HG03378 (cell line): ENCODE measurements at regions not wholly inside any gene's neighbourhood (a gene's known extent, or its start where the extent isn't known, plus 50 kb on each side); places are given as distances from the start of the nearest gene placed in this dataset.

Experiments used
- ATAC-seq: cut with Tn5 transposase; IDR thresholded peaks from one replicate; pipeline ENCODE4 v1.9.1; 2021; ENCODE audit warnings: mild to moderate bottlenecking, moderate library complexity; ENCODE audit not compliant: unreplicated experiment

- ATAC-seq = no peak
Measured at GRCh38 chr22:48603621-48604320, 1223.9 kb downstream of the BRD1 start.

GRCh38 chr22:48602805-48603518 is 1224.7 kb downstream of the BRD1 start:
- no peak for ATAC-seq

GRCh38 chr22:48600681-48601080 is 1227.0 kb downstream of the BRD1 start:
- ATAC-seq = no peak

GRCh38 chr22:48600171-48600570 is 1227.5 kb downstream of the BRD1 start:
- no peak for ATAC-seq

GRCh38 chr22:48599346-48599745 is 1228.3 kb downstream of the BRD1 start:
- no peak for ATAC-seq

DNA sequence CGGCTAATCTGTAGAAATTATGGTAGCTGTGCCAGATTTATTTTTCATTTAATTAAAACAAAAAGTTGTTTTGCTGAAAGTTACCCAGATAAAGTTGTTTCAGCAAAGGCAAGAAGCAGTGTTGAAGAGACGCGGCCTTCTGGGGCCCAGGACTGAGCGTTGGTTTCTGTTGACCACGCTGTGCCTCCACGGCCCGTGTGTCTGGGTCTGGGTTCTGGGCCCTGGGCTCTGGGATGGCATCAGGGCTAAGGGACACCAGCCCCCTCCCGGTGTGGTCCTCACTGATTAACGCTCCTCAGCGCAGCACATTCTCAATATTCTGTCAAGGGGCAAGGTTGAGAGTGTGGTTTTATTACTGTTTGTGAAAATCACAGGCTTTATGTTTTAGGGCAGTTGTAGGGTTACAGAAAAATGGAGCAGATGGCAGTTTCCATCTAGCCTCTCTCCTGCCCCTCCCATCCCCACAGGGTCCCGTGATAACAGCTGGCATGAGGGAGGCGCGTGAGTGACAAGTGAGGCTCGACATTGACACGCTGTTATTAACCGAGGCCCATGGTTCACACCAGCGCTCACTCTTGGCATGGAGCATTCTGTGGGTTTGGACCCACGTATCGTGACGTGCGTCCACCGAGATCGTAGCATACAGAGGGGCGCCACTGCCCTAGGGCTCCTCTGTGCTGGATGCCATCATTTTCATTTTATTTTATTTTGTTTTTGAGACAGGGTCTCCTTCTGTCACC is 1231.4 kb downstream of the BRD1 start:
- ATAC-seq = no peak

- no peak for ATAC-seq
Measured at GRCh38 chr22:48595511-48595905, 1232.2 kb downstream of the BRD1 start.

DNA sequence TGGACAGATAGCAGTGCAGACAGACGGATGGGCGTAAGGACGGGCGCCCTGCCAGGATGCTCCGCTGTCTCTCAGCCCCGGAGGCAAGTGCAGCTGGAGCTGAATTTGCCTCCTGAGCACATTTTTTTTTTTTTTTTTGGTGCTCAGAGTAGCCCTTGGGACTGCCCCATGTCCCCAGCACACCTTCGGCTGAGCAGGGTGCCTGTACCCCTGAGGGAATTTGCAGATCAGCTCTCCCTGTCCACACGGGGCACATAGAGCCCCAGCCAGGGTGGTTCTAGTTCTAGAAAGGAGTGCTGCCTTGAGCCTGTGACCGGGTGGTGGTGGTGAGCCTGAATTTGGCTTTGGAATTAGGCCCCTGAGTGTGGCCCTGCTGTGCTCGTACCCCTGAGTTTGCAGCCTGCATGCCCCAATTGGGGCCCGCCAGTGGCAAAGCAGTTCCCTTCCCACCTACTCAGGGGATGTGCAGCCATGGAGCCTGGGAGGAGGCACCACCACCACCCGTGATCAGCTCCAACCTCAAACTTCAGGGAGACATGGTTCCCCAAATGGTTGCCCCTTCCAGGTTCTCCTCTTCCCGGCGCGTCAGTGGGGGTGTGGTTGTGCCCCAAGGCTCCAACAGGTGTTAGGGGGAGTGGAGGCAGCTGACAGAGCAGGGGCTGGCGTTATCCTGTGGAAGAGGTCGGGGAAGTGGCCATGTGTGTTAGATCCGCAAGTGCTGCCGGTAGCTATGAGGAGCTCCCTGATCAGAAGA is 1232.7 kb downstream of the BRD1 start:
- ATAC-seq = no peak

GRCh38 chr22:48594016-48594756 is 1233.5 kb downstream of the BRD1 start:
- no peak for ATAC-seq

- no peak for ATAC-seq
Measured at GRCh38 chr22:48593551-48593950, 1234.1 kb downstream of the BRD1 start.

- ATAC-seq = no peak
Measured at GRCh38 chr22:48592931-48593330, 1234.7 kb downstream of the BRD1 start.

- ATAC-seq = no peak
Measured at GRCh38 chr22:48592488-48592887, 1235.2 kb downstream of the BRD1 start.

GRCh38 chr22:48592066-48592345 is 1235.7 kb downstream of the BRD1 start:
- no peak for ATAC-seq

DNA sequence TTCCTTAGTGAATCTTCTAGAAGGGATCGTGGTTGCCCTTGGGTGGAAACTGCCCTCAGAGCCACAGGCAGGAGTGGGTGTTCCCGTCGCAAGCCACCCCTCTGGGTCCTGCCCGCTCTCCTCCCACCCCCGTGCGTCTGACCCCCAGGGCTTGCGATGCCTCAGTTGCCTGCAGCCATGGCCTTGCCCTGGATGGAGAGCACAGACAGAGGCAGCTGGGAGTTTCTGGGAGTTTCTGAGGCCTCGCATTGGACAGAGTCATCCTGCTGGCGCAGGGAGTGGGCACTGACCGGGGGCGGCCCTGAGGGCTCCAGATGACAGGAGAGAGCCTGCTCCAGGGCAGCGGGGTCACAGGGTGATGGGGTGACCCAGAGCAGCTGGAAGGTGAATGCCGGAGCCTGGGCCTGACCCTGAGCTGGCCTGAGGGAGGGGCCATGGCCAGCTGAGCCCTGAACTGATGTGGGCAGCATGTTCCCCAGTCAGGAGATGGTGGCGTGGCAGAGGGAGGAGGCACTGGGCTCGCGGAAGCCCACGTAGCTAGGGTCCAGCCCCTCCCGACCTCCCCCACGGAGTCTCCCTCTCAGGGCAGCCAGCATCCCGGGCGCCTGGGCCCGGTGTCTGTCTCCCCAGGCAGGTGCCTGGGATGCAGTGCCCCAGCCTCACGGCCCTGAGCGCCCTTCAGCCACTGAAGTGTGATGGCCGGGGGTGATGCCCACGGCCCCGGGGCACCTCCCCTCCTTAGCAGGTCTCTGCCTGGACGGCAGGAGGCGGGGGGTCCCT is 1236.2 kb downstream of the BRD1 start:
- no peak for ATAC-seq

- ATAC-seq = no peak
Measured at GRCh38 chr22:48589901-48590300, 1237.8 kb downstream of the BRD1 start.

DNA sequence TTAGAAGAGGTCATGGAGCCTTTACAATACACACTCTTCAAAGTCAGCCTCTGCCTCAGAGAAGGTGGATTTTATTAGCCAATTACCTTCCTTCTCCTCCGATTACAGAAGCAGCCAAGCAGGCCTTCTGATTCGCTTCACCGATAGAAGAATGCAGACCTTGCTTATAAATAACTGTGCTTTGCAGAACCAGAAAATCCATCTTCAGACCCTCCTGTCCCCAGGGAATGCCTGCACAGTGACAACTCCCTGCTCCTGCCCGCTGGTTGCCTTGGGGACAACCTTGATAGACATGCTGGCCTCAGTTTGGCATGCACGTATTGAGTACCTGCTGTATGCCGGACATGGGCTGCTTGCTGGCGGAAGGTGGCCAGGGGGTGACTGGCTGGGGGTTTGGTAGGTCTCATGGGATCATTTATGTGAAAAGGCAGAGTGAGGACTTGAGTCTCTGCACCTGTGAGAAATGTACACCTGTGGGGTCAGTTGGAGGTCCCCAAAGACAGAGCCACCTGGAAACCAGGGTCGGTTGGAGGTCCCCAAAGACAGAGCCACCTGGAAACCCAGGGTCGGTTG is 1238.7 kb downstream of the BRD1 start:
- no peak for ATAC-seq

GRCh38 chr22:48588151-48588877 is 1239.4 kb downstream of the BRD1 start:
- ATAC-seq = no peak

DNA sequence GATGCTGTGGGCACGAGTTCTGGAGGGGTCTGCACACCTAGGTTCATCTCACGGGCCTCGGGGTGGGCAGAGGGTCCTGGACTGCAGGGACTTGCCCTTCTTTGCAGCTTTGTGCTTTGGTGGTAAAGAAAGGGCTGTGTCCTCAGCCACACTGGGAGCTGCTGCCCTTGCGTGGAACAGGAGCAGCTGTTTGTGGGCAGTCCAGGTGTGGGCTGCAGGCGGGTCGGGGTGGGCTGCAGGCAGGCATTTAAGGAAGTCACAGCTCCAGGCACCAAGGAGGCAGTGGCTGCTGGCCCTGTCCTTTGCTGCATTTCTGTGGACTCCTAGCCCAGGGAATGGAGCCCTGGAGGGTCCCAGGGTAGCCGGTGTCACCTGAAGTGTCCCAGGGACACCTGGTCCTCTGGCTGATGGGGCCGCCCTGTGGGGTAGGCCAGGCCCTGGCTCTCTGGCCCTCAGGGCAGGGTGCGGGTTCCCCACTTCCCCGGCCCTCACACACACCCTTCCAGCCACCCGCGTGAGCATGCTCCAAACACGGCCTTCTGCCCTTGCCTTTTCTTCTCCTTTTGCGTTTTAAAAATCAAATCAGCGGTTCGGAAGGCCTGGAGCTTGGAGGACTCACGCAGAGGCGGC is 1240.3 kb downstream of the BRD1 start:
- ATAC-seq = no peak

- ATAC-seq = no peak
Measured at GRCh38 chr22:48586799-48587185, 1240.9 kb downstream of the BRD1 start.
